Epithelial cell of proximal tubule (primary cell): ENCODE measurements at regions not wholly inside any gene's neighbourhood (a gene's known extent, or its start where the extent isn't known, plus 50 kb on each side); places are given as distances from the start of the nearest gene placed in this dataset.
"Not testable (repeated sequence)": the region's sequence is repeated elsewhere in the genome, so short reads cannot be mapped to it uniquely, and the experiment has no call there.

Source experiments
- DNase-seq: peaks from one replicate; pipeline ENCODE4 v3.0.0-alpha.2; 2011; ENCODE audit warnings: low read depth
- H3K4me3 ChIP-seq: 2 replicates; pipeline ENCODE4 v1.5.1; 2011; ENCODE audit warnings: low read depth, mild to moderate bottlenecking, low read length
- TF ChIP-seq, protein P1 (sequence below): conservative IDR thresholded peaks from 2 replicates; pipeline ENCODE4 v1.5.1; 2012; ENCODE audit warnings: low read depth, mild to moderate bottlenecking, low read length

DNA sequence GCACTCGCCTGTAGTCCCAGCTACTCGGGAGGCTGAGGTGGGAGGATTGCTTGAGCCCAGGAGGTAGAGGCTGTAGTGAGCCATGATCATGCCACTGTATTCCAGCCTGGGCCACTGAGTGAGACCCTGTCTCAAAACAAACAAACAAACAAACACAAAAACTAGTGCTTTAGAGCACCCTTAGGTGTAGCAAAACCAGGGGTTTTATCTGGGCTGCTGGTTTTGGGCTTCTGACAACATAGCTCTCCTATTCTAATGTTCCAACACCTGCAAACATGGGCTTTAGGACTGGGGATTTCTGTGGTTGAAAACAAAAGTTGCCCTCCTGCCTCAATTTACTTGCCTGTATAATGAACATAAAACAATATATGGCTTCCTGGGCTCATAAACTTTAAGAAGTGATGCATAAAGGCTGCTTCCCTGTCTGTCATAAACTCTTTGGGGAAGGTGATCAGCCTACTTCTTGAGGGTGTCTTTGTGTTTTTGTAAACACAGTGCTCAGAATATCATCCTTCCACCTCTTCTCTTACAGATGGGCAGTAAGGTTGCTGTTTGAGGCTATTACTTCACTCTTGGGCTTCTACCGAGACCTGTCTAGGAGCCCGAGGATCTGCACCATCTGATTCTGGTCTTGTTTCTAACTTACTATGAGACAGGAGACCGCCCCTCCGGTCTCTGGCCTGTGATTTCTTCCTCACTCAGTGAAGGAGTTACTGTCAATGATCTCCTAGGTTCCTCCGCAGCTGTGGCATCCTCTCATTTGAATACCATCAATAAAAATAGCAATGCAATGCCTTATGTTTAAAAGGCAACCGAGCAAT, 246.5 kb downstream of the MYCN start:
- TF ChIP-seq, protein P1, sequence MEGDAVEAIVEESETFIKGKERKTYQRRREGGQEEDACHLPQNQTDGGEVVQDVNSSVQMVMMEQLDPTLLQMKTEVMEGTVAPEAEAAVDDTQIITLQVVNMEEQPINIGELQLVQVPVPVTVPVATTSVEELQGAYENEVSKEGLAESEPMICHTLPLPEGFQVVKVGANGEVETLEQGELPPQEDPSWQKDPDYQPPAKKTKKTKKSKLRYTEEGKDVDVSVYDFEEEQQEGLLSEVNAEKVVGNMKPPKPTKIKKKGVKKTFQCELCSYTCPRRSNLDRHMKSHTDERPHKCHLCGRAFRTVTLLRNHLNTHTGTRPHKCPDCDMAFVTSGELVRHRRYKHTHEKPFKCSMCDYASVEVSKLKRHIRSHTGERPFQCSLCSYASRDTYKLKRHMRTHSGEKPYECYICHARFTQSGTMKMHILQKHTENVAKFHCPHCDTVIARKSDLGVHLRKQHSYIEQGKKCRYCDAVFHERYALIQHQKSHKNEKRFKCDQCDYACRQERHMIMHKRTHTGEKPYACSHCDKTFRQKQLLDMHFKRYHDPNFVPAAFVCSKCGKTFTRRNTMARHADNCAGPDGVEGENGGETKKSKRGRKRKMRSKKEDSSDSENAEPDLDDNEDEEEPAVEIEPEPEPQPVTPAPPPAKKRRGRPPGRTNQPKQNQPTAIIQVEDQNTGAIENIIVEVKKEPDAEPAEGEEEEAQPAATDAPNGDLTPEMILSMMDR: no peak
- no peak overlapping the region for H3K4me3 ChIP-seq
- peak; percentile 3 for DNase-seq

- H3K4me3 ChIP-seq: no peak overlapping the region
- TF ChIP-seq, protein P1: no peak
- DNase-seq: no peak
Observed at GRCh38 chr2:16185801-16186272, 245.5 kb downstream of the MYCN start.

DNA sequence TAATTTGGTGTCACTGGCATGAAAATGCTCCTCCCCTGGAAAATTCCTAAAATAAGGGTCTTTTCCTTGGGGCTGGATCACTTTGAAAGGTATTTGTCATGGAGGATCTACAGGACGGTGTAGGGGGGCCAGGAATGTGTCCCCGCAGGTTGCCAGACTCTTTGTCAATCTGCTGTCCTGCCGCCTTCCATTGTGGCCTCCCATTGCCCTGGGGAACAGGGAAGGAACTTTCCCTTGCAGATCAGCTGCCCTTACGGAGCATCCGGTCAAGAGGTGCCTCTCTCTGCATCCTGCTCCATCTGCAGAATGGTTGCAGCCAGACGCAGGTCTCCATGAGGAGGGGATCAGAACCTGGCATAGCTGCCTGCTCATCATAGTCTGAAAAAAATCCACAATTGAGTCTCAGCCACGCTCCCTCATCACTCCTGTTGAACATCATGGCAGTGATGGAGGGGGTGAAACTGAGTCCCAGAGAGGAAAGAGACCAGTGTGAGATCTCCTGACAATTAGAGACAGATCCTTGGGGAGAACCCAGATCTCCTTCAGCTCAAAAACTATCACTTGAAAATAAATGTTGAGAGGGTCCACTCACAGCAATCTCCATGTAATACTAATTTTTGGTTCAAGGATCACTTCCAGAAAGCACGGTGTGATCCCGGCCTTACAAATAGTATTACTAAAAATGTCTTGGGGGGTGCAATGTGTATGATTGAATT, 244.8 kb downstream of the MYCN start:
- TF ChIP-seq, protein P1: no peak
- DNase-seq: no peak
- H3K4me3 ChIP-seq: no peak overlapping the region

DNA sequence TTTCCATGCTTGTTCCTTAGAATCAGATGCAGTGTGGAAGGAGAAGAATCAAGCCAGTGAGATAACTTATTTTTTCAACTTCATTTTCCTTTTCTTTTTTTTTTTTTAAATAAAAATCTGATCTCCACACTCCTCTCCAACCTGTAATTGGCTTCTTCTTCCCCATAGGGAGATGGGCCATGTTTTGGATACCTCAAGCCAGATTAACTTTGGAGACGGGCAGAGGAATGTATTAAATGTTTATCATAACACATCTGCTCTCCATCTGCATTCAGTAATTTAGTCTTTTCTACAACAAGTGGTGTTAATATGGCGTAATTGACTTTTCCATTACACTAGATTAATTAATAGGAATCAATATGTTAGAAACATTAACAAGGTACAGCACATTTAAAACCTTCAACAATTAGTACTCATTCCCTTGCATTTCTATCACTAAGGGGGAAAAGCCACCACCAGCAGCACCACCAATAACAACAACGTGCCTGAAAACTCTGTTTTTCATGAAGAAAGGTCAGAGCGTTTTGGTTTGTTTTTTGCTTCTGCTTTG, 244.1 kb downstream of the MYCN start:
- DNase-seq: no peak
- H3K4me3 ChIP-seq: no peak overlapping the region
- TF ChIP-seq, protein P1: no peak

GRCh38 chr2:16183345-16183744, 243.0 kb downstream of the MYCN start:
- H3K4me3 ChIP-seq: no peak overlapping the region
- TF ChIP-seq, protein P1: no peak
- no peak for DNase-seq

GRCh38 chr2:16182841-16183240, 242.5 kb downstream of the MYCN start:
- no peak for DNase-seq
- TF ChIP-seq, protein P1: no peak
- H3K4me3 ChIP-seq: no peak overlapping the region

GRCh38 chr2:16182311-16182815, 242.0 kb downstream of the MYCN start:
- not testable (repeated sequence) for H3K4me3 ChIP-seq, DNase-seq
